ENCODE measurements at regions not wholly inside any gene's neighbourhood (a gene's known extent, or its start where the extent isn't known, plus 50 kb on each side); places are given as distances from the start of the nearest gene placed in this dataset.

DNA sequence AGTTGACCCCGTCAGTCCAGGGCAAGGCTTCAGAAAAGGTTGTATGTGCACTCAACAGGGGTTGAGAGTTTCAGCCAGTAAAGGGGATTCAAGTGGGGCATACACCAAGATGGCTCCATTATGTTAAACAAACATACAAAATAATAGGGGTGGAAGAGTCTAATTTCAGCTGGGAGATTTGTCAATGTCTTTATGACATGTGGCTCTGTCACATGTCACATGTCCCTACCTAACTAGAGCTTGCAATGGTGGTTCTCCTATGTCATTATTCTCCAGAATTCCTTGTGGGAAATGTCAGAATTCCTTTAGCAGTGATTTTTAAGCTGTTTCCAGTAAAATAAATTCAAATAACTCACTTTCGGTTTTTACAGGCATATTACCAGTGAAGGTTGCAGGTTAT lies 392.0 kb upstream of the ADGRL4 start:
- H3K9me3 Mint-ChIP-seq (ENCODE audit: unreplicated experiment): no peaks in the 10 kb centered on the region
- TF ChIP-seq, protein P1, sequence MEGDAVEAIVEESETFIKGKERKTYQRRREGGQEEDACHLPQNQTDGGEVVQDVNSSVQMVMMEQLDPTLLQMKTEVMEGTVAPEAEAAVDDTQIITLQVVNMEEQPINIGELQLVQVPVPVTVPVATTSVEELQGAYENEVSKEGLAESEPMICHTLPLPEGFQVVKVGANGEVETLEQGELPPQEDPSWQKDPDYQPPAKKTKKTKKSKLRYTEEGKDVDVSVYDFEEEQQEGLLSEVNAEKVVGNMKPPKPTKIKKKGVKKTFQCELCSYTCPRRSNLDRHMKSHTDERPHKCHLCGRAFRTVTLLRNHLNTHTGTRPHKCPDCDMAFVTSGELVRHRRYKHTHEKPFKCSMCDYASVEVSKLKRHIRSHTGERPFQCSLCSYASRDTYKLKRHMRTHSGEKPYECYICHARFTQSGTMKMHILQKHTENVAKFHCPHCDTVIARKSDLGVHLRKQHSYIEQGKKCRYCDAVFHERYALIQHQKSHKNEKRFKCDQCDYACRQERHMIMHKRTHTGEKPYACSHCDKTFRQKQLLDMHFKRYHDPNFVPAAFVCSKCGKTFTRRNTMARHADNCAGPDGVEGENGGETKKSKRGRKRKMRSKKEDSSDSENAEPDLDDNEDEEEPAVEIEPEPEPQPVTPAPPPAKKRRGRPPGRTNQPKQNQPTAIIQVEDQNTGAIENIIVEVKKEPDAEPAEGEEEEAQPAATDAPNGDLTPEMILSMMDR (IDR thresholded peaks at IDR 0.05): no peak
- DNase-seq (ENCODE audit: extremely low spot score, unreplicated experiment): no peak
- no peaks in the 10 kb centered on the region for H3K27me3 Mint-ChIP-seq (ENCODE audit: unreplicated experiment)
- no peak overlapping the region for H3K27ac Mint-ChIP-seq (ENCODE audit: unreplicated experiment)
- no peaks in the 10 kb centered on the region for H3K36me3 Mint-ChIP-seq (ENCODE audit: unreplicated experiment)
- no peak overlapping the region for H3K4me3 Mint-ChIP-seq (ENCODE audit: unreplicated experiment)
- no peaks in the 10 kb centered on the region for H3K4me1 Mint-ChIP-seq (ENCODE audit: unreplicated experiment)

DNA sequence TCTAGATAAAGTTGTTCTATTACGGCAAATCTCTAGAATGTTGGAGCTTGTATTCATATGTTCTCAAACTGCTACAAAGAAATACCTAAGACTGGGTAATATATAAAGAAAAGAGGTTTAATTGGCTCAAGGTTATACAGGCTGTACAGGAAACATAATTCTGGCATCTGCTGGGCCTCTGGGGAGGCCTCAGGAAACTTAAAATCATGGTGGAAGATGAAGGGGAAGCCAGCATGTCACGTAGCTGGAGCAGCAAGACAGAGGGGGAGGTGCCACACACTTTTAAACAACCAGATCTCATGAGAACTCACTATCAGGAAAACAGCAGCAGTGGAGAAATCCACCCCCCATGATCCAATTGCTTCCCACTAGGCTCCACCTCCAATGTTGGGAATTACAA lies 390.4 kb upstream of the ADGRL4 start:
- Mint-ChIP-seq H3K27ac (ENCODE audit: unreplicated experiment) (no peak overlapping the region), H3K27me3 (ENCODE audit: unreplicated experiment) (no peaks in the 10 kb centered on the region), H3K9me3 (ENCODE audit: unreplicated experiment) (no peaks in the 10 kb centered on the region), H3K4me1 (ENCODE audit: unreplicated experiment) (no peaks in the 10 kb centered on the region), H3K36me3 (ENCODE audit: unreplicated experiment) (no peaks in the 10 kb centered on the region), H3K4me3 (ENCODE audit: unreplicated experiment) (no peak overlapping the region)
- no peak for DNase-seq (ENCODE audit: extremely low spot score, unreplicated experiment)
- TF ChIP-seq, protein P1 (IDR thresholded peaks at IDR 0.05): no peak

DNA sequence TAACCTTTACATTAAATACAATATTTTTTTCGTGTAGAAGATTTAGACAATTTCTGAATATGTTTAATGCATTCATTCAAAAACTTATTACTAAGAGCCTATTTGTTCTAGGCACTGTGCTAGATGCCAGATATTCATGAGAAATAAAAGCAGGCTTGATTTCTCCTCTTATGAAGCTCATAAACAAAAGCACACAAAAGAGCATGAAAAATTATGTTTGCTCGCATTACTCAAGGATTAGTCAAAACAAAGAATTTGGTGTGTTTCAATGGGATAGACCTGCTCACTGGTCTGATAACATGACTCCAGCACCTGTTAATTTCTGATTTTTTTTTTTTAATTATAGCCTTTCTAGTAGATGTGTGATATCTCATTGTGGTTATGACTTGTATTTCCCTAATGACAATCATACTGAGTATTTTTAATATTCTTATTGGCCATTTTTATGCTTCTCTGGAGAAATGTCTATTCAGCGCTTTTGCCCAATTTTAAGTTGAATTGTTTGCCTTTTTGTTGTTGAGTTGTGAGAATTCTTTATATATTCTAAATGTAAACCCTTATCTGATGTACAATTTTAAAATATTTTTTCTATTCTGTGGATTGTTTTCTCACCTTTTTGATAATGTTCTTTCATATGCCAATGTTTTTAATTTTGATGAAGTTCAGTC lies 382.3 kb upstream of the ADGRL4 start:
- DNase-seq (ENCODE audit: extremely low spot score, unreplicated experiment): no peak
- H3K9me3 Mint-ChIP-seq (ENCODE audit: unreplicated experiment): peaks cover 3% of the 10 kb centered on the region
- H3K4me3 Mint-ChIP-seq (ENCODE audit: unreplicated experiment): no peak overlapping the region
- H3K27me3 Mint-ChIP-seq (ENCODE audit: unreplicated experiment): no peaks in the 10 kb centered on the region
- no peaks in the 10 kb centered on the region for H3K36me3 Mint-ChIP-seq (ENCODE audit: unreplicated experiment)
- H3K27ac Mint-ChIP-seq (ENCODE audit: unreplicated experiment): no peak overlapping the region
- TF ChIP-seq, protein P1 (IDR thresholded peaks at IDR 0.05): no peak
- H3K4me1 Mint-ChIP-seq (ENCODE audit: unreplicated experiment): no peaks in the 10 kb centered on the region

DNA sequence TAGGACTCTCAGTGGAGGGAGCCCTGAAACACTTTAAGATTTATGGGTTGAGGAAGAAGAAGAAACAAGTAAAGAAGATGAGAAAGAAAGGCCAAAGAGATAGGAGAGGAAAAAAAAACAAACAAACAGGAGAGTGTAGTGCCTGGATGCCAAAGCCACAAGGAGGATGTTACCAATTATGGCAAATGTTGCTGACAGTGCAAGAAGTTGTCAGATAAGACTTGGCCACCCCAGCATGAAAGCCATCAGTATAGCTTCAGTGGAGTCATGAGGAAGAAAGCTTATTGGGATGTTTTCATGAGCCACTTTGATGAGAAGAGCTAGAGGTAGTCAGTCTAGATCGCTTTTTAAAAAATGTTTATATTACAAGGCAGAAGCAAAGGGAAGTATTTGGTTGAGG lies 380.2 kb upstream of the ADGRL4 start:
- TF ChIP-seq, protein P1 (IDR thresholded peaks at IDR 0.05): no peak
- Mint-ChIP-seq H3K36me3 (ENCODE audit: unreplicated experiment) (no peaks in the 10 kb centered on the region), H3K4me1 (ENCODE audit: unreplicated experiment) (no peaks in the 10 kb centered on the region), H3K27me3 (ENCODE audit: unreplicated experiment) (no peaks in the 10 kb centered on the region), H3K27ac (ENCODE audit: unreplicated experiment) (no peak overlapping the region), H3K4me3 (ENCODE audit: unreplicated experiment) (no peak overlapping the region), H3K9me3 (ENCODE audit: unreplicated experiment) (peaks cover 11% of the 10 kb centered on the region)
- no peak for DNase-seq (ENCODE audit: extremely low spot score, unreplicated experiment)

DNA sequence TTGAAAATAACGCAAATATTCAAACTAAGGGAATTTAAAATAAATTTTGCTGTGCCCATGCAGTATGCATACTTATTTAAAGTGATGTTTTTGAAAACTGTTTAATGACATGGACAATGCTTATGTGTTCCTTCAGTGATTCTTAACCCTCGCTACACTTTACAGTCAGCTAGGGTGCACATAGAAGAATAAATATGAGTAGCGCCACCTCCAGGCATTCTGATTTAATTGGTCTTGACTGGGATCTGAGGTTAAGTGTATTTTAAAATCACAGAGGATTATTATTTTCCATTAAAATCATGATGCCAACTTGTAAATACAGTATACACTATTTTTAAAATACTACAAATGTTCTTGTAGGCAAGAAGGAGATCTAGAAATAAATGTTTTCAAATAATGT lies 373.5 kb upstream of the ADGRL4 start:
- H3K4me3 Mint-ChIP-seq (ENCODE audit: unreplicated experiment): no peak overlapping the region
- H3K27me3 Mint-ChIP-seq (ENCODE audit: unreplicated experiment): no peaks in the 10 kb centered on the region
- H3K36me3 Mint-ChIP-seq (ENCODE audit: unreplicated experiment): no peaks in the 10 kb centered on the region
- DNase-seq (ENCODE audit: extremely low spot score, unreplicated experiment): no peak
- no peaks in the 10 kb centered on the region for H3K4me1 Mint-ChIP-seq (ENCODE audit: unreplicated experiment)
- no peak overlapping the region for H3K27ac Mint-ChIP-seq (ENCODE audit: unreplicated experiment)
- H3K9me3 Mint-ChIP-seq (ENCODE audit: unreplicated experiment): peaks cover 8% of the 10 kb centered on the region
- TF ChIP-seq, protein P1 (IDR thresholded peaks at IDR 0.05): no peak
